Stomach (tissue), 8 donors: ENCODE measurements at regions not wholly inside any gene's neighbourhood (a gene's known extent, or its start where the extent isn't known, plus 50 kb on each side); places are given as distances from the start of the nearest gene placed in this dataset.
A peak's percentile ranks its signal among the peaks of the same experiment; 100 is the strongest.

Experiments used
- DNase-seq, 2 donors: peaks; one replicate each; pipeline versions ENCODE4 v3.0.0 to v3.0.0-alpha.2; 2013 to 2019
- H3K27ac ChIP-seq, 5 donors: fragments of 200-600 bp in 4 of 5; sonication (generic) in 4 of 5; one replicate each; pipeline ENCODE4 v1.5.1; 2013 to 2019; ENCODE audit warnings: mild to moderate bottlenecking in 1 of 5, moderate library complexity in 1 of 5
- H3K27me3 ChIP-seq, 3 donors: fragments of 200-600 bp; sonication (generic); one replicate each; pipeline ENCODE4 v1.5.1; 2017 to 2019; ENCODE audit warnings: mixed run types in 1 of 3
- H3K36me3 ChIP-seq, 4 donors: fragments of 200-600 bp; sonication (generic); 1 replicate in 3 of 4; 2 replicates in 1 of 4; pipeline ENCODE4 v1.5.1; 2016 to 2019
- H3K4me1 ChIP-seq, 4 donors: fragments of 200-600 bp; sonication (generic); one replicate each; pipeline ENCODE4 v1.5.1; 2016 to 2019
- H3K4me3 ChIP-seq, 4 donors: fragments of 200-600 bp; sonication (generic) in 3 of 4; one replicate each; pipeline ENCODE4 v1.5.1; 2016 to 2019; ENCODE audit warnings: mild to moderate bottlenecking in 1 of 4
- H3K9me3 ChIP-seq, 4 donors: fragments of 200-600 bp; sonication (generic); one replicate each; pipeline ENCODE4 v1.5.1; 2016 to 2019
- CTCF ChIP-seq, 7 experiments: fragments of 450-650 bp in 4 of 7; fragments of 200-600 bp in 3 of 7; sonication (generic) in 3 of 7; IDR thresholded peaks; one replicate each; pipeline ENCODE4 v1.5.1; 2016 to 2019; ENCODE audit warnings: antibody characterized with exemption in 7 of 7, control low read depth in 2 of 7, mild to moderate bottlenecking in 1 of 7
- EP300 ChIP-seq: sonication (generic); formaldehyde crosslinking; IDR thresholded peaks from one replicate; pipeline ENCODE4 v1.6.1; 2017; ENCODE audit warnings: antibody characterized with exemption
- POLR2A ChIP-seq, 4 donors: fragments of 450-650 bp; IDR thresholded peaks; one replicate each; pipeline ENCODE4 v1.6.1; 2016; ENCODE audit warnings: antibody characterized with exemption in 4 of 4, control low read depth in 2 of 4, mild to moderate bottlenecking in 1 of 4, moderate library complexity in 1 of 4
- POLR2AphosphoS5 ChIP-seq, 3 donors: sonication (generic); formaldehyde crosslinking; IDR thresholded peaks; one replicate each; pipeline ENCODE4 v1.6.1; 2016; ENCODE audit warnings: antibody characterized with exemption in 3 of 3
- WGBS, 5 donors: extraction: QIAGEN DNeasy Blood & Tissue Kit in 3 of 5; methylation state at CpG; one replicate each; pipeline versions ENCODE4 v1.1.5 to v1.1.7; 2013 to 2018; 5-methylcytosine and 5-hydroxymethylcytosine counted together
- intact Hi-C: fragments of 100-400 bp; cut with DNase I; formaldehyde crosslinking; loops from one replicate; pipeline ENCODE4 v1.15.1; 2023; ENCODE audit warnings: low total_unique reads
- donor health status: healthy with polysubstance abuse.
- donor health status: Bipolar disorder and iron deficiency.
- donor health status: healthy.

GRCh38 chr6:71509191-71510005, 220.8 kb downstream of the OGFRL1 start:
- Histone ChIP-seq H3K36me3 (no peaks in the 10 kb centered on the region), H3K27me3 (no peaks in the 10 kb centered on the region), H3K9me3 (no peaks in the 10 kb centered on the region), H3K27ac (no peak overlapping the region), H3K4me1 (peaks cover 0 to 19% (median 7%) of the 10 kb centered on the region in 4 donors), H3K4me3 (no peak overlapping the region)
- DNase-seq, result peak in 1 of 2 donors; percentile 16
- TF ChIP-seq POLR2A (IDR thresholded peaks at IDR 0.05) (no peak), CTCF (IDR thresholded peaks at IDR 0.05) (no peak)
- intact Hi-C loops, result loop anchor here (5.0 kb wide), 1 partner anchor 127 kb away; no protein-coding TSS in a partner anchor
- WGBS, 5 donors, result 36 to 54% (median 49%) methylated on average over 1 of the region's 1 CpG

- Histone ChIP-seq H3K27ac (no peak overlapping the region), H3K4me3 (no peak overlapping the region), H3K4me1 (peaks cover 0 to 19% (median 7%) of the 10 kb centered on the region in 4 donors), H3K27me3 (no peaks in the 10 kb centered on the region), H3K36me3 (no peaks in the 10 kb centered on the region), H3K9me3 (no peaks in the 10 kb centered on the region)
- intact Hi-C loops, result loop anchor here (5.0 kb wide), 1 partner anchor 128 kb away; no protein-coding TSS in a partner anchor
- peak; percentile 43 to 76 for DNase-seq
- TF ChIP-seq POLR2A (IDR thresholded peaks at IDR 0.05) (no peak), CTCF (IDR thresholded peaks at IDR 0.05) (peak in 5 of 7 experiments; percentile 36 to 59 (median 51)), POLR2AphosphoS5 (IDR thresholded peaks at IDR 0.05) (peak in 1 of 3 donors; percentile 53), EP300 (no peak)
- WGBS, 5 donors, result 60 to 79% (median 74%) methylated on average over 5 of the region's 5 CpGs
Measured at GRCh38 chr6:71510057-71510713, 221.6 kb downstream of the OGFRL1 start.

- Histone ChIP-seq H3K9me3 (no peaks in the 10 kb centered on the region), H3K36me3 (no peaks in the 10 kb centered on the region), H3K27me3 (no peaks in the 10 kb centered on the region), H3K27ac (no peak overlapping the region), H3K4me3 (no peak overlapping the region), H3K4me1 (peaks cover 0 to 19% (median 7%) of the 10 kb centered on the region in 4 donors)
- no peak for DNase-seq
- intact Hi-C loops, result loop anchor here (5.0 kb wide), 1 partner anchor 129 kb away; no protein-coding TSS in a partner anchor
- TF ChIP-seq POLR2A (IDR thresholded peaks at IDR 0.05) (no peak), CTCF (IDR thresholded peaks at IDR 0.05) (no peak)
Measured at GRCh38 chr6:71510856-71511255, 222.2 kb downstream of the OGFRL1 start.

GRCh38 chr6:71512256-71512655, 223.6 kb downstream of the OGFRL1 start:
- no peak overlapping the region for H3K27ac ChIP-seq
- TF ChIP-seq POLR2A (IDR thresholded peaks at IDR 0.05) (no peak), EP300 (no peak), POLR2AphosphoS5 (IDR thresholded peaks at IDR 0.05) (no peak), CTCF (IDR thresholded peaks at IDR 0.05) (no peak)
- WGBS, 5 donors, result 72 to 84% (median 79%) methylated on average over 3 of the region's 3 CpGs
- no peaks in the 10 kb centered on the region for H3K9me3 ChIP-seq
- no peak overlapping the region for H3K4me3 ChIP-seq
- H3K36me3 ChIP-seq, result no peaks in the 10 kb centered on the region
- H3K4me1 ChIP-seq, result peaks cover 0 to 19% (median 7%) of the 10 kb centered on the region in 4 donors
- no peaks in the 10 kb centered on the region for H3K27me3 ChIP-seq
- intact Hi-C loops, result loop anchor here (5.0 kb wide), 1 partner anchor 130 kb away; no protein-coding TSS in a partner anchor
- no peak for DNase-seq
